ENCODE measurements at regions not wholly inside any gene's neighbourhood (a gene's known extent, or its start where the extent isn't known, plus 50 kb on each side); places are given as distances from the start of the nearest gene placed in this dataset.
"Not testable (repeated sequence)": the region's sequence is repeated elsewhere in the genome, so short reads cannot be mapped to it uniquely, and the experiment has no call there.

GRCh38 chr12:87566918-87567317 lies 462.3 kb downstream of the C12orf50 start:
- TF ChIP-seq CTCF, EZH2, EZH2phosphoT487 (IDR thresholded peaks at IDR 0.05): not testable (repeated sequence)
